ENCODE measurements at regions not wholly inside any gene's neighbourhood (a gene's known extent, or its start where the extent isn't known, plus 50 kb on each side); places are given as distances from the start of the nearest gene placed in this dataset.

DNA sequence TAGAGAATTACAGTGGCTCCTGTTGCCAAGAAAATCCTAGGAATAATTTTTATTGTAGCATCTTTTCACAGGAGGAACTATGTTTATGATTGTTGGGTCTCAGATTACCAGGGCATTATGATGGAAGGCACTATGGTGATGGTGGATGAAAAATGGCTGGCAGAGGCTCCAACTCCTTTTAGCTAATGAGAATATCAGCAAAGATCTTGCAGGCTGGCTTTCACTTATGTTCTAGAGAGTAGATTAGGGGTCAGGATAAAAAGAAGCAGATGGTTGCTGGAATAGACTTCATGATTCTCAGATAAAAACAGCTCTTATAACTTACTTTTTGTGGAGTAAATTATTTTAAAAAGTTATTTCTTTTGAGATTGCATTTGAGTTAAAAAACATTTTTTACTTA is 501.9 kb downstream of the TRHDE start:
- TF ChIP-seq, protein P1, sequence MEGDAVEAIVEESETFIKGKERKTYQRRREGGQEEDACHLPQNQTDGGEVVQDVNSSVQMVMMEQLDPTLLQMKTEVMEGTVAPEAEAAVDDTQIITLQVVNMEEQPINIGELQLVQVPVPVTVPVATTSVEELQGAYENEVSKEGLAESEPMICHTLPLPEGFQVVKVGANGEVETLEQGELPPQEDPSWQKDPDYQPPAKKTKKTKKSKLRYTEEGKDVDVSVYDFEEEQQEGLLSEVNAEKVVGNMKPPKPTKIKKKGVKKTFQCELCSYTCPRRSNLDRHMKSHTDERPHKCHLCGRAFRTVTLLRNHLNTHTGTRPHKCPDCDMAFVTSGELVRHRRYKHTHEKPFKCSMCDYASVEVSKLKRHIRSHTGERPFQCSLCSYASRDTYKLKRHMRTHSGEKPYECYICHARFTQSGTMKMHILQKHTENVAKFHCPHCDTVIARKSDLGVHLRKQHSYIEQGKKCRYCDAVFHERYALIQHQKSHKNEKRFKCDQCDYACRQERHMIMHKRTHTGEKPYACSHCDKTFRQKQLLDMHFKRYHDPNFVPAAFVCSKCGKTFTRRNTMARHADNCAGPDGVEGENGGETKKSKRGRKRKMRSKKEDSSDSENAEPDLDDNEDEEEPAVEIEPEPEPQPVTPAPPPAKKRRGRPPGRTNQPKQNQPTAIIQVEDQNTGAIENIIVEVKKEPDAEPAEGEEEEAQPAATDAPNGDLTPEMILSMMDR (IDR thresholded peaks at IDR 0.05) = no peak
- TF ChIP-seq EP300 (IDR thresholded peaks at IDR 0.05) = no peak
